HCT116 (cell line): ENCODE measurements at regions not wholly inside any gene's neighbourhood (a gene's known extent, or its start where the extent isn't known, plus 50 kb on each side); places are given as distances from the start of the nearest gene placed in this dataset.
"Not testable (repeated sequence)": the region's sequence is repeated elsewhere in the genome, so short reads cannot be mapped to it uniquely, and the experiment has no call there.

Experiments
- ATAC-seq: fragments of 200-7000 bp; cut with Tn5 transposase; 2 replicates; pipeline ENCODE4 v1.9.1; 2020; ENCODE audit warnings: mild to moderate bottlenecking, moderate library complexity
- BruUV-seq: library from RNA; stranded (reverse); fragments of 400-500 nt; replicated peaks from 2 replicates; lab custom pipeline; 2021; lab: Mats Ljungman, UMichigan
- CTCF ChIA-PET: fragments of 300-600 bp; sonication (Branson Sonifier 250); formaldehyde crosslinking; loops from one replicate; lab custom pipeline; 2021; ENCODE audit warnings: antibody characterized with exemption; lab: Charles Lee
- POLR2A ChIA-PET: fragments of 300-600, 350-600 bp; sonication (Branson Sonifier 250); formaldehyde crosslinking; loops from one replicate; lab custom pipeline; 2021; ENCODE audit warnings: antibody characterized with exemption; lab: Charles Lee
- RAD21 ChIA-PET, 2 experiments: fragments of 300-600 bp; sonication (Branson Sonifier 250); formaldehyde crosslinking; loops; one replicate each; lab custom pipeline; 2023; ENCODE audit warnings: low total read pairs in 2 of 2; ENCODE audit not compliant: uncharacterized antibody in 2 of 2, unreplicated experiment in 2 of 2, low non-redundant PET in 1 of 2; lab: Charles Lee
- DNase-seq: peaks from one replicate; pipeline ENCODE4 v3.0.0-alpha.2; 2010; ENCODE audit warnings: low read depth, low spot score
- H2AFZ ChIP-seq: fragments of 200-600 bp; shearing (Covaris generic), sonication (generic); 2 replicates; pipeline ENCODE4 v1.6.1; 2017; ENCODE audit warnings: low read depth, mixed run types, mixed read lengths, antibody characterized with exemption, low read length; ENCODE audit not compliant: poor library complexity, severe bottlenecking
- H3K27ac ChIP-seq: 2 replicates; pipeline ENCODE4 v1.5.1; 2012; ENCODE audit warnings: low read depth, low read length
- H3K27me3 ChIP-seq: fragments of 200-600 bp; sonication (generic); 2 replicates; pipeline ENCODE4 v1.6.1; 2016; ENCODE audit warnings: mixed run types, low read length, mixed read lengths; ENCODE audit not compliant: insufficient read depth
- H3K36me3 ChIP-seq, 2 experiments: fragments of 200-500 bp in 1 of 2; fragments of 200-600 bp in 1 of 2; sonication (Bioruptor generic) in 1 of 2; sonication (generic) in 1 of 2; 2 replicates each; pipeline versions ENCODE4 v1.5.1 to v1.6.1; 2014 to 2016; ENCODE audit warnings: low read length in 2 of 2, inconsistent platforms in 1 of 2, mixed read lengths in 1 of 2, mixed run types in 1 of 2; ENCODE audit not compliant: insufficient read depth in 2 of 2, control insufficient read depth in 1 of 2
- H3K4me1 ChIP-seq, 2 experiments: fragments of 200-600 bp in 1 of 2; sonication (generic) in 1 of 2; 2 replicates each; pipeline versions ENCODE4 v1.5.1 to v1.6.1; 2012 to 2017; ENCODE audit warnings: low read length in 2 of 2, inconsistent platforms in 1 of 2, mild to moderate bottlenecking in 1 of 2, mixed read lengths in 1 of 2, mixed run types in 1 of 2, moderate library complexity in 1 of 2; ENCODE audit not compliant: insufficient read depth in 2 of 2, control insufficient read depth in 1 of 2
- H3K4me2 ChIP-seq: fragments of 200-600 bp; sonication (generic); 2 replicates; pipeline ENCODE4 v1.6.1; 2017; ENCODE audit warnings: mixed run types, low read length, mixed read lengths
- H3K4me3 ChIP-seq, 2 experiments: fragments of 200-600 bp in 1 of 2; sonication (generic) in 1 of 2; replicated peaks in 1 of 2; 2 replicates each; pipeline ENCODE4 v1.5.1; 2011 to 2016; ENCODE audit warnings: low read length in 2 of 2, control low read depth in 1 of 2, low read depth in 1 of 2, mild to moderate bottlenecking in 1 of 2, mixed read lengths in 1 of 2, mixed run types in 1 of 2
- H3K79me2 ChIP-seq: fragments of 200-600 bp; sonication (generic); 2 replicates; pipeline ENCODE4 v1.6.1; 2017; ENCODE audit warnings: mild to moderate bottlenecking, mixed run types, low read length, moderate library complexity, mixed read lengths; ENCODE audit not compliant: insufficient read depth
- H3K9ac ChIP-seq: fragments of 200-600 bp; sonication (generic); 2 replicates; pipeline ENCODE4 v1.6.1; 2016; ENCODE audit warnings: low read length, mixed read lengths
- H3K9me2 ChIP-seq: fragments of 200-600 bp; sonication (generic), shearing (Covaris generic); 2 replicates; pipeline ENCODE4 v1.6.1; 2017; ENCODE audit warnings: mixed run types, mild to moderate bottlenecking, moderate library complexity; ENCODE audit not compliant: insufficient read depth
- H3K9me3 ChIP-seq, 2 experiments: fragments of 200-500 bp in 1 of 2; fragments of 200-600 bp in 1 of 2; sonication (Bioruptor generic) in 1 of 2; sonication (generic) in 1 of 2; 2 replicates each; pipeline ENCODE4 v1.6.1; 2014 to 2017; ENCODE audit warnings: low read length in 2 of 2, mixed read lengths in 2 of 2, inconsistent platforms in 1 of 2, low read depth in 1 of 2, mild to moderate bottlenecking in 1 of 2, mixed run types in 1 of 2, moderate library complexity in 1 of 2; ENCODE audit not compliant: control insufficient read depth in 1 of 2, insufficient read depth in 1 of 2
- H4K20me1 ChIP-seq: fragments of 200-600 bp; sonication (generic), shearing (Covaris generic); 2 replicates; pipeline ENCODE4 v1.6.1; 2017; ENCODE audit warnings: mixed run types, mild to moderate bottlenecking, moderate library complexity; ENCODE audit not compliant: insufficient read depth
- intact Hi-C: fragments of 100-400 bp; cut with micrococcal nuclease; formaldehyde crosslinking; loops from 2 replicates; pipeline ENCODE4 v1.10.0; 2022

DNA sequence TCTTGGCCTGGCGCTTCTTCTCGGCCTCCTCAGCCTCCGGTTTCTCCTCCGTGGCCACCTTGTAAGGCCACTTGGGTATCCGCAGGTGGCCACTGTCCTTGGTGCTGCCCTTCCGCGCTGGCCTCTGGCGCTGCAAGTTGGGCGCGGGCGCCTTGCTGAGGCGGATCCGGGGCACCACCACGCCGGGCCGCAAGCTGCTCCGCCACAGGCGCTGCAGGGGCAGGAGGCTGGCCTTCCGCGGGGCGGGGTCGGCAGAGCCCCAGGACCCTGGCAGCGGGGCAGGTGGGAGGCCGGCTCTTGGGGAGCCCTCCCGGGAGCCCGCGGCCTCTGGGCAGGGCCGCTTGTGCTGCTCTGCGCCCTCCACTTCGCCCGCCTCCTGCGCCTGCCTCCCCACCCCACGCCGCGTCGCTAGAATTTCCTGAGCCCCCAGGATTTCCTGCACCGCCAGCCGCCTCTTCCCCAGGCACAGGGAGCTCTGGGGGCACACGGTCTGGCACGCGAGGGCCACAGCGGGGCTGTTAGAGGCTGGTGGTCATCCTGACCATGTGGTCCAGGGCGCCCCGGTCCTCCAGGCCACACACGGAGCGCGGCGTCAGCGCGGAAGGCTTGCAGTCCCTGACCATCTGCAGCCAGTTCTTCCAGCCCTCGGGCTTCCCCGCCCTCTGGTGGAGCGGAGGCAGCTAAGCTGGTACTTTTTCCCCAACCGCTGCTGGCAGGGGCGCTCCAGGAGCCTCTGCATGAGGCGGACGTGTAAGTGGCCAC, 60.1 kb upstream of the OR4C13 start:
- H3K9me3 ChIP-seq, H4K20me1 ChIP-seq, H3K4me3 ChIP-seq, H3K9ac ChIP-seq, H3K27ac ChIP-seq, H2AFZ ChIP-seq, intact Hi-C loops, H3K4me2 ChIP-seq, BruUV-seq, DNase-seq, RAD21 ChIA-PET, H3K4me1 ChIP-seq, CTCF ChIA-PET, H3K9me2 ChIP-seq, H3K36me3 ChIP-seq, H3K79me2 ChIP-seq, POLR2A ChIA-PET, H3K27me3 ChIP-seq, ATAC-seq: not testable (repeated sequence)

DNA sequence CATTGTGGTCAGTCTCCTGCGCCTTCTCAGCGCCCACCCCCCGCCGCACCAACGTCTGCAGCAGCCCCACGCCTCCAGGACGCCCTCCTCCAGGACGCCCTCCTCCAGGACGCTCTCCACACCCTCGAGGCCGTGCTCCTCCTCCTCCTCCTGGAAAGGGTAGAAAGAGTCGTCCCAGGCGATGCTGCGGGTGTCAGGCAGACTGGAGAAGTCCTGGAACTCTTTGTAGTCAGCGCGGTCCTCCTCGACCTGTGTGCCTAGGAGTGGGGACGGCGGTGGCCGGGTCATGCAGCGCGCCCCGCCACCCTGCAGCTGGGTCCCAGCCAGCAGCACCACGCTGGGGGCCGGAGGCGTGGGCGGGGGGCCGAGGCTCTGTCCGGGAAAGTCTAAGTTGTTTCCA, 58.7 kb upstream of the OR4C13 start:
- H3K9me2 ChIP-seq, CTCF ChIA-PET, H3K4me3 ChIP-seq, POLR2A ChIA-PET, H3K9ac ChIP-seq, H3K27ac ChIP-seq, ATAC-seq, H3K9me3 ChIP-seq, H3K36me3 ChIP-seq, H2AFZ ChIP-seq, intact Hi-C loops, H3K27me3 ChIP-seq, BruUV-seq, H3K79me2 ChIP-seq, RAD21 ChIA-PET, DNase-seq, H3K4me1 ChIP-seq, H3K4me2 ChIP-seq, H4K20me1 ChIP-seq: not testable (repeated sequence)
